Upper lobe of right lung (tissue), 1 donor: ENCODE measurements at regions not wholly inside any gene's neighbourhood (a gene's known extent, or its start where the extent isn't known, plus 50 kb on each side); places are given as distances from the start of the nearest gene placed in this dataset.

Experiments used
- ATAC-seq: fragments of 200-7000 bp; cut with Tn5 transposase; one replicate; pipeline ENCODE4 v1.9.1; 2020; ENCODE audit warnings: mild to moderate bottlenecking, moderate library complexity
- DNase-seq: peaks from one replicate; pipeline ENCODE4 v3.0.0-alpha.2; 2020
- H3K27ac ChIP-seq: fragments of 200-600 bp; one replicate; pipeline ENCODE4 v1.8.0; 2022
- H3K27me3 ChIP-seq: fragments of 200-600 bp; one replicate; pipeline ENCODE4 v1.8.0; 2022; ENCODE audit warnings: mild to moderate bottlenecking
- H3K36me3 ChIP-seq: fragments of 200-600 bp; one replicate; pipeline ENCODE4 v1.8.0; 2022
- H3K4me1 ChIP-seq: fragments of 200-600 bp; one replicate; pipeline ENCODE4 v1.8.0; 2022
- H3K4me3 ChIP-seq: fragments of 200-600 bp; one replicate; pipeline ENCODE4 v1.8.0; 2022; ENCODE audit warnings: mild to moderate bottlenecking
- H3K9me3 ChIP-seq: fragments of 200-600 bp; one replicate; pipeline ENCODE4 v1.8.0; 2022
- CTCF ChIP-seq: fragments of 200-600 bp; IDR thresholded peaks from one replicate; pipeline ENCODE4 v1.8.0; 2022; ENCODE audit warnings: antibody characterized with exemption
- intact Hi-C: fragments of 100-400 bp; cut with DNase I; formaldehyde crosslinking; loops from one replicate; pipeline ENCODE4 v1.11.0; 2022
- donor health status: DM: no; HTN: yes; CAD: no; lungs with severe emphysema.

- Histone ChIP-seq H3K36me3 (no peaks in the 10 kb centered on the region), H3K27ac (no peak overlapping the region), H3K4me3 (no peak overlapping the region), H3K27me3 (no peaks in the 10 kb centered on the region), H3K9me3 (no peaks in the 10 kb centered on the region), H3K4me1 (no peaks in the 10 kb centered on the region)
- ATAC-seq = no peak
- no peak for DNase-seq
- intact Hi-C loops = no loop called here
- no peak for TF ChIP-seq CTCF
These were observed 138.6 kb upstream of the MBL2 start for GRCh38 chr10:52911163-52911562.

DNA sequence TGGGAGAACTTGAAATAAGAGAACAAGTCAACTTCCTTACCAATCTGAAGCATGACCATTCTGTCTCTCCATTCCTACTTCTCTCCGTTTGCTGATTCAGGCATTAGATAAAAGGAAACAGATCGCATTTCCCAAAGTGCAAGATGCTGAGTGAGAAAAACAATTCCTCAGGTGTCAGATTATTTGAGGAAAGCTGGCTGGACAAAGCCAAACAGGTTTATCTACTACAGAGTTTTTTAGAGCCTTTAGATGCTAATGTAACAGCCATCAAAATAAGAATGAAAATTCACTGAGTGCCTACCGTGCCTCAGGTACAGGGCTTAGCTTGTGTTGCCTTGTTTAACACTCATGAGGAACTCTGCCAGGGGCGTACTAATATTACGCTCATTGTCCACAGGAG, 135.9 kb upstream of the MBL2 start:
- Histone ChIP-seq H3K27ac (no peak overlapping the region), H3K4me1 (no peaks in the 10 kb centered on the region), H3K9me3 (no peaks in the 10 kb centered on the region), H3K4me3 (no peak overlapping the region), H3K27me3 (no peaks in the 10 kb centered on the region), H3K36me3 (no peaks in the 10 kb centered on the region)
- DNase-seq = no peak
- no peak for ATAC-seq
- TF ChIP-seq CTCF = no peak
- intact Hi-C loops = no loop called here

GRCh38 chr10:52906046-52906445, 133.5 kb upstream of the MBL2 start:
- no peaks in the 10 kb centered on the region for H3K36me3 ChIP-seq
- no peaks in the 10 kb centered on the region for H3K9me3 ChIP-seq
- H3K27me3 ChIP-seq = no peaks in the 10 kb centered on the region
- ATAC-seq (no peak), DNase-seq (no peak)
- TF ChIP-seq CTCF = no peak
- intact Hi-C loops = no loop called here
- no peak overlapping the region for H3K4me3 ChIP-seq
- H3K27ac ChIP-seq = no peak overlapping the region
- no peaks in the 10 kb centered on the region for H3K4me1 ChIP-seq

GRCh38 chr10:52903397-52903938, 130.9 kb upstream of the MBL2 start:
- intact Hi-C loops = no loop called here
- H3K9me3 ChIP-seq = no peaks in the 10 kb centered on the region
- DNase-seq = no peak
- no peak overlapping the region for H3K27ac ChIP-seq
- no peak for ATAC-seq
- no peak for TF ChIP-seq CTCF
- H3K27me3 ChIP-seq = no peaks in the 10 kb centered on the region
- H3K4me3 ChIP-seq = no peak overlapping the region
- no peaks in the 10 kb centered on the region for H3K4me1 ChIP-seq
- no peaks in the 10 kb centered on the region for H3K36me3 ChIP-seq

GRCh38 chr10:52900593-52900992, 128.0 kb upstream of the MBL2 start:
- no peak for DNase-seq
- no peak for ATAC-seq
- Histone ChIP-seq H3K9me3 (no peaks in the 10 kb centered on the region), H3K27me3 (no peaks in the 10 kb centered on the region), H3K4me1 (no peaks in the 10 kb centered on the region), H3K27ac (no peak overlapping the region), H3K36me3 (no peaks in the 10 kb centered on the region), H3K4me3 (no peak overlapping the region)
- no peak for TF ChIP-seq CTCF
- intact Hi-C loops = no loop called here

DNA sequence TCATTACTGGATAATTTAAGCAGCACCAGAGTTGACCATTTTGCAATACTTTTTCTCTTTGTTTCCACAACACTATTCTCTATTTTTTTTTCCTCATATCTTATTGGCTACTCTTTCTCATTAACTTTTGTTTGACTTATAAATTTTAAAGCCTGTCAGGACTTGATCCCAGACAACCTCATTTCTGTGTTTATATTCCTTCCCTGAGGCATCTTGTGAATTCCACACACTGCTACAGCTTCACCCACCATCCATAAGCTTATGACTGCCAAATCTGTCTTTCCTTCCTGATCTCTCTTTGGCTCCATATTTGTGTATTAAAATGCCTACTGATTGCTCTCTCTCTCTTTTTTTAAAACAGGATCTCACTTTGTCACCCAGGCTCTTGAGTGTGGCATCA, 124.6 kb upstream of the MBL2 start:
- intact Hi-C loops = no loop called here
- Histone ChIP-seq H3K27ac (no peak overlapping the region), H3K4me1 (no peaks in the 10 kb centered on the region), H3K27me3 (no peaks in the 10 kb centered on the region), H3K4me3 (no peak overlapping the region), H3K36me3 (no peaks in the 10 kb centered on the region), H3K9me3 (no peaks in the 10 kb centered on the region)
- DNase-seq (no peak), ATAC-seq (no peak)
- TF ChIP-seq CTCF = no peak
